ENCODE measurements at regions not wholly inside any gene's neighbourhood (a gene's known extent, or its start where the extent isn't known, plus 50 kb on each side); places are given as distances from the start of the nearest gene placed in this dataset.

- no peaks in the 10 kb centered on the region for H3K36me3 ChIP-seq (ENCODE audit: control insufficient read depth, insufficient read depth, low read length, severe bottlenecking)
- no peaks in the 10 kb centered on the region for H3K4me1 ChIP-seq (ENCODE audit: control insufficient read depth, insufficient read depth, low read length)
- peaks cover 36% of the 10 kb centered on the region for H3K27me3 ChIP-seq (replicated peaks; ENCODE audit: control insufficient read depth, insufficient read depth, low read length)
- no peak overlapping the region for H3K4me3 ChIP-seq (ENCODE audit: low read length)
- DNase-seq (ENCODE audit: low read depth), result no peak
- H3K9me3 ChIP-seq (ENCODE audit: control insufficient read depth, low read length), result no peaks in the 10 kb centered on the region
- H3K9ac ChIP-seq (ENCODE audit: low read length), result no peak overlapping the region
Measured at GRCh38 chr15:70545526-70545925, 217.8 kb downstream of the UACA start.

GRCh38 chr15:70541511-70541910 lies 221.8 kb downstream of the UACA start:
- Histone ChIP-seq H3K9me3 (ENCODE audit: control insufficient read depth, low read length) (no peaks in the 10 kb centered on the region), H3K4me3 (ENCODE audit: low read length) (no peak overlapping the region), H3K27me3 (replicated peaks; ENCODE audit: control insufficient read depth, insufficient read depth, low read length) (peaks cover 72% of the 10 kb centered on the region), H3K9ac (ENCODE audit: low read length) (no peak overlapping the region), H3K4me1 (ENCODE audit: control insufficient read depth, insufficient read depth, low read length) (no peaks in the 10 kb centered on the region), H3K36me3 (ENCODE audit: control insufficient read depth, insufficient read depth, low read length, severe bottlenecking) (no peaks in the 10 kb centered on the region)
- DNase-seq (ENCODE audit: low read depth), result no peak

GRCh38 chr15:70539912-70540530 lies 223.3 kb downstream of the UACA start:
- no peaks in the 10 kb centered on the region for H3K9me3 ChIP-seq (ENCODE audit: control insufficient read depth, low read length)
- no peaks in the 10 kb centered on the region for H3K36me3 ChIP-seq (ENCODE audit: control insufficient read depth, insufficient read depth, low read length, severe bottlenecking)
- H3K27me3 ChIP-seq (replicated peaks; ENCODE audit: control insufficient read depth, insufficient read depth, low read length), result peaks cover 77% of the 10 kb centered on the region
- no peak overlapping the region for H3K4me3 ChIP-seq (ENCODE audit: low read length)
- H3K4me1 ChIP-seq (ENCODE audit: control insufficient read depth, insufficient read depth, low read length), result no peaks in the 10 kb centered on the region
- no peak overlapping the region for H3K9ac ChIP-seq (ENCODE audit: low read length)
- no peak for DNase-seq (ENCODE audit: low read depth)

GRCh38 chr15:70539409-70539808 lies 223.9 kb downstream of the UACA start:
- Histone ChIP-seq H3K9me3 (ENCODE audit: control insufficient read depth, low read length) (no peaks in the 10 kb centered on the region), H3K36me3 (ENCODE audit: control insufficient read depth, insufficient read depth, low read length, severe bottlenecking) (no peaks in the 10 kb centered on the region), H3K9ac (ENCODE audit: low read length) (no peak overlapping the region), H3K4me1 (ENCODE audit: control insufficient read depth, insufficient read depth, low read length) (no peaks in the 10 kb centered on the region), H3K27me3 (replicated peaks; ENCODE audit: control insufficient read depth, insufficient read depth, low read length) (peaks cover 81% of the 10 kb centered on the region), H3K4me3 (ENCODE audit: low read length) (no peak overlapping the region)
- DNase-seq (ENCODE audit: low read depth), result no peak

- DNase-seq (ENCODE audit: low read depth), result no peak
- H3K36me3 ChIP-seq (ENCODE audit: control insufficient read depth, insufficient read depth, low read length, severe bottlenecking), result no peaks in the 10 kb centered on the region
- no peaks in the 10 kb centered on the region for H3K4me1 ChIP-seq (ENCODE audit: control insufficient read depth, insufficient read depth, low read length)
- H3K9ac ChIP-seq (ENCODE audit: low read length), result no peak overlapping the region
- H3K4me3 ChIP-seq (ENCODE audit: low read length), result no peak overlapping the region
- peaks cover 92% of the 10 kb centered on the region for H3K27me3 ChIP-seq (replicated peaks; ENCODE audit: control insufficient read depth, insufficient read depth, low read length)
- no peaks in the 10 kb centered on the region for H3K9me3 ChIP-seq (ENCODE audit: control insufficient read depth, low read length)
Measured at GRCh38 chr15:70538278-70538677, 225.1 kb downstream of the UACA start.

- H3K27me3 ChIP-seq (replicated peaks; ENCODE audit: control insufficient read depth, insufficient read depth, low read length), result peaks cover 98% of the 10 kb centered on the region
- DNase-seq (ENCODE audit: low read depth), result no peak
- no peak overlapping the region for H3K4me3 ChIP-seq (ENCODE audit: low read length)
- no peaks in the 10 kb centered on the region for H3K36me3 ChIP-seq (ENCODE audit: control insufficient read depth, insufficient read depth, low read length, severe bottlenecking)
- no peaks in the 10 kb centered on the region for H3K9me3 ChIP-seq (ENCODE audit: control insufficient read depth, low read length)
- no peak overlapping the region for H3K9ac ChIP-seq (ENCODE audit: low read length)
- no peaks in the 10 kb centered on the region for H3K4me1 ChIP-seq (ENCODE audit: control insufficient read depth, insufficient read depth, low read length)
Measured at GRCh38 chr15:70535955-70536338, 227.4 kb downstream of the UACA start.

- H3K4me1 ChIP-seq (ENCODE audit: control insufficient read depth, insufficient read depth, low read length), result no peaks in the 10 kb centered on the region
- no peaks in the 10 kb centered on the region for H3K36me3 ChIP-seq (ENCODE audit: control insufficient read depth, insufficient read depth, low read length, severe bottlenecking)
- DNase-seq (ENCODE audit: low read depth), result no peak
- H3K9me3 ChIP-seq (ENCODE audit: control insufficient read depth, low read length), result no peaks in the 10 kb centered on the region
- H3K9ac ChIP-seq (ENCODE audit: low read length), result no peak overlapping the region
- peaks cover 98% of the 10 kb centered on the region for H3K27me3 ChIP-seq (replicated peaks; ENCODE audit: control insufficient read depth, insufficient read depth, low read length)
- no peak overlapping the region for H3K4me3 ChIP-seq (ENCODE audit: low read length)
Measured at GRCh38 chr15:70535071-70535954, 228.0 kb downstream of the UACA start.

- Histone ChIP-seq H3K36me3 (ENCODE audit: control insufficient read depth, insufficient read depth, low read length, severe bottlenecking) (no peaks in the 10 kb centered on the region), H3K9ac (ENCODE audit: low read length) (no peak overlapping the region), H3K27me3 (replicated peaks; ENCODE audit: control insufficient read depth, insufficient read depth, low read length) (peaks cover 98% of the 10 kb centered on the region), H3K4me3 (ENCODE audit: low read length) (no peak overlapping the region), H3K9me3 (ENCODE audit: control insufficient read depth, low read length) (no peaks in the 10 kb centered on the region), H3K4me1 (ENCODE audit: control insufficient read depth, insufficient read depth, low read length) (no peaks in the 10 kb centered on the region)
- DNase-seq (ENCODE audit: low read depth), result no peak
Measured at GRCh38 chr15:70533931-70534742, 229.2 kb downstream of the UACA start.

GRCh38 chr15:70532531-70533186 lies 230.7 kb downstream of the UACA start:
- DNase-seq (ENCODE audit: low read depth), result no peak
- no peak overlapping the region for H3K9ac ChIP-seq (ENCODE audit: low read length)
- no peaks in the 10 kb centered on the region for H3K9me3 ChIP-seq (ENCODE audit: control insufficient read depth, low read length)
- no peaks in the 10 kb centered on the region for H3K4me1 ChIP-seq (ENCODE audit: control insufficient read depth, insufficient read depth, low read length)
- H3K36me3 ChIP-seq (ENCODE audit: control insufficient read depth, insufficient read depth, low read length, severe bottlenecking), result no peaks in the 10 kb centered on the region
- H3K4me3 ChIP-seq (ENCODE audit: low read length), result no peak overlapping the region
- H3K27me3 ChIP-seq (replicated peaks; ENCODE audit: control insufficient read depth, insufficient read depth, low read length), result peaks cover 92% of the 10 kb centered on the region

GRCh38 chr15:70531576-70531975 lies 231.8 kb downstream of the UACA start:
- Histone ChIP-seq H3K9me3 (ENCODE audit: control insufficient read depth, low read length) (no peaks in the 10 kb centered on the region), H3K4me3 (ENCODE audit: low read length) (no peak overlapping the region), H3K4me1 (ENCODE audit: control insufficient read depth, insufficient read depth, low read length) (peaks cover 7% of the 10 kb centered on the region), H3K36me3 (ENCODE audit: control insufficient read depth, insufficient read depth, low read length, severe bottlenecking) (no peaks in the 10 kb centered on the region), H3K9ac (ENCODE audit: low read length) (no peak overlapping the region), H3K27me3 (replicated peaks; ENCODE audit: control insufficient read depth, insufficient read depth, low read length) (peaks cover 86% of the 10 kb centered on the region)
- DNase-seq (ENCODE audit: low read depth), result no peak

GRCh38 chr15:70530906-70531305 lies 232.5 kb downstream of the UACA start:
- no peaks in the 10 kb centered on the region for H3K9me3 ChIP-seq (ENCODE audit: control insufficient read depth, low read length)
- H3K27me3 ChIP-seq (replicated peaks; ENCODE audit: control insufficient read depth, insufficient read depth, low read length), result peaks cover 84% of the 10 kb centered on the region
- DNase-seq (ENCODE audit: low read depth), result no peak
- peaks cover 13% of the 10 kb centered on the region for H3K4me1 ChIP-seq (ENCODE audit: control insufficient read depth, insufficient read depth, low read length)
- H3K36me3 ChIP-seq (ENCODE audit: control insufficient read depth, insufficient read depth, low read length, severe bottlenecking), result no peaks in the 10 kb centered on the region
- H3K4me3 ChIP-seq (ENCODE audit: low read length), result no peak overlapping the region
- H3K9ac ChIP-seq (ENCODE audit: low read length), result no peak overlapping the region

Measured in adipocyte (in vitro differentiated cells).